ENCODE measurements at regions not wholly inside any gene's neighbourhood (a gene's known extent, or its start where the extent isn't known, plus 50 kb on each side); places are given as distances from the start of the nearest gene placed in this dataset.
"Not testable (repeated sequence)": the region's sequence is repeated elsewhere in the genome, so short reads cannot be mapped to it uniquely, and the experiment has no call there.

GRCh38 chr5:110812639-110813038, 73.8 kb downstream of the SLC25A46 start:
- DNase-seq: no peak

- DNase-seq: peak; percentile 59
Observed at GRCh38 chr5:110815916-110816605, 77.3 kb downstream of the SLC25A46 start.

GRCh38 chr5:110817459-110817858, 78.7 kb downstream of the SLC25A46 start:
- DNase-seq: peak; percentile 89

- no peak for DNase-seq
Observed at GRCh38 chr5:110823571-110823970, 84.8 kb downstream of the SLC25A46 start.

- DNase-seq: peak; percentile 12
Observed at GRCh38 chr5:110824936-110825441, 86.2 kb downstream of the SLC25A46 start.

GRCh38 chr5:110832683-110833082, 93.9 kb downstream of the SLC25A46 start:
- DNase-seq: no peak

GRCh38 chr5:110834933-110835332, 96.1 kb downstream of the SLC25A46 start:
- not testable (repeated sequence) for DNase-seq

- DNase-seq: no peak
Observed at GRCh38 chr5:110836851-110837250, 98.0 kb downstream of the SLC25A46 start.

GRCh38 chr5:110838357-110838756, 99.5 kb downstream of the SLC25A46 start:
- DNase-seq: not testable (repeated sequence)

- DNase-seq: no peak
Observed at GRCh38 chr5:110838961-110839360, 100.2 kb downstream of the SLC25A46 start.

- DNase-seq: no peak
Observed at GRCh38 chr5:110840347-110840960, 101.6 kb downstream of the SLC25A46 start.

GRCh38 chr5:110841137-110841536, 102.3 kb downstream of the SLC25A46 start:
- DNase-seq: no peak

- no peak for DNase-seq
Observed at GRCh38 chr5:110842948-110843347, 104.1 kb downstream of the SLC25A46 start.

GRCh38 chr5:110844251-110844650, 105.4 kb downstream of the SLC25A46 start:
- no peak for DNase-seq

- DNase-seq: no peak
Observed at GRCh38 chr5:110846398-110847001, 107.7 kb downstream of the SLC25A46 start.

GRCh38 chr5:110851357-110851756, 112.5 kb downstream of the SLC25A46 start:
- no peak for DNase-seq

GRCh38 chr5:110852053-110852452, 113.2 kb downstream of the SLC25A46 start:
- no peak for DNase-seq

GRCh38 chr5:110852541-110852940, 113.7 kb downstream of the SLC25A46 start:
- no peak for DNase-seq

- DNase-seq: peak; percentile 61
Observed at GRCh38 chr5:110853267-110853666, 114.5 kb downstream of the SLC25A46 start.

GRCh38 chr5:110854200-110854599, 115.4 kb downstream of the SLC25A46 start:
- peak; percentile 13 for DNase-seq

- DNase-seq: no peak
Observed at GRCh38 chr5:110855961-110856360, 117.2 kb downstream of the SLC25A46 start.

- DNase-seq: peak; percentile 65
Observed at GRCh38 chr5:110865400-110866094, 126.7 kb downstream of the SLC25A46 start.

- no peak for DNase-seq
Observed at GRCh38 chr5:110869927-110870326, 131.1 kb downstream of the SLC25A46 start.
